OCI-LY1 (cell line): ENCODE measurements at regions not wholly inside any gene's neighbourhood (a gene's known extent, or its start where the extent isn't known, plus 50 kb on each side); places are given as distances from the start of the nearest gene placed in this dataset.

Source experiments
- CTCF ChIP-seq: fragments of 200-600 bp; sonication (generic), shearing (Covaris generic); IDR thresholded peaks from 2 replicates; pipeline ENCODE4 v1.5.1; 2017; ENCODE audit warnings: mild to moderate bottlenecking, antibody characterized with exemption, low read length, moderate library complexity, mixed read lengths
- EZH2 ChIP-seq: fragments of 200-600 bp; sonication (generic), shearing (Covaris generic); IDR thresholded peaks from 2 replicates; pipeline ENCODE4 v1.8.0; 2017; ENCODE audit warnings: borderline replicate concordance, mixed run types, mild to moderate bottlenecking, antibody characterized with exemption, low read length, moderate library complexity, mixed read lengths

GRCh38 chr13:26993780-26994179 is 177.8 kb downstream of the USP12 start:
- no peak for TF ChIP-seq CTCF
- no peak for TF ChIP-seq EZH2
